Left lung (tissue), 4 donors: ENCODE measurements at regions not wholly inside any gene's neighbourhood (a gene's known extent, or its start where the extent isn't known, plus 50 kb on each side); places are given as distances from the start of the nearest gene placed in this dataset.

Experiments used
- ATAC-seq: fragments of 200-7000 bp; cut with Tn5 transposase; one replicate; pipeline ENCODE4 v1.9.1; 2020; ENCODE audit warnings: moderate library complexity
- DNase-seq, 4 donors: peaks; one replicate each; pipeline ENCODE4 v3.0.0-alpha.2; 2013 to 2020
- H3K27ac ChIP-seq, 2 donors: fragments of 200-600 bp; sonication (generic) in 1 of 2; one replicate each; pipeline versions ENCODE4 v1.5.0 to v1.8.0; 2020 to 2021
- H3K27me3 ChIP-seq, 2 donors: fragments of 200-600 bp; sonication (generic) in 1 of 2; one replicate each; pipeline versions ENCODE4 v1.5.0 to v1.8.0; 2020 to 2021
- H3K36me3 ChIP-seq, 2 donors: fragments of 200-600 bp; sonication (generic) in 1 of 2; one replicate each; pipeline versions ENCODE4 v1.5.0 to v1.8.0; 2020 to 2021
- H3K4me1 ChIP-seq, 2 donors: fragments of 200-600 bp; one replicate each; pipeline ENCODE4 v1.8.0; 2021
- H3K4me3 ChIP-seq, 2 donors: fragments of 200-600 bp; sonication (generic) in 1 of 2; one replicate each; pipeline versions ENCODE4 v1.5.0 to v1.8.0; 2020 to 2021; ENCODE audit warnings: mild to moderate bottlenecking in 1 of 2
- H3K9me3 ChIP-seq, 2 donors: fragments of 200-600 bp; sonication (generic) in 1 of 2; one replicate each; pipeline versions ENCODE4 v1.5.0 to v1.8.0; 2020 to 2021
- intact Hi-C, 2 donors: fragments of 100-400 bp; cut with DNase I; formaldehyde crosslinking; loops; one replicate each; pipeline versions ENCODE4 v1.11.2 to v1.14.2; 2022
- TF ChIP-seq, protein P1 (sequence below), 2 donors: fragments of 200-600 bp; sonication (generic) in 1 of 2; IDR thresholded peaks; one replicate each; pipeline versions ENCODE4 v1.5.0 to v1.8.0; 2021; ENCODE audit warnings: antibody characterized with exemption in 2 of 2
- donor health status: DM: no; HTN: yes; CAD: no.
- donor health status: DM: no; HTN: no; CAD: no.

DNA sequence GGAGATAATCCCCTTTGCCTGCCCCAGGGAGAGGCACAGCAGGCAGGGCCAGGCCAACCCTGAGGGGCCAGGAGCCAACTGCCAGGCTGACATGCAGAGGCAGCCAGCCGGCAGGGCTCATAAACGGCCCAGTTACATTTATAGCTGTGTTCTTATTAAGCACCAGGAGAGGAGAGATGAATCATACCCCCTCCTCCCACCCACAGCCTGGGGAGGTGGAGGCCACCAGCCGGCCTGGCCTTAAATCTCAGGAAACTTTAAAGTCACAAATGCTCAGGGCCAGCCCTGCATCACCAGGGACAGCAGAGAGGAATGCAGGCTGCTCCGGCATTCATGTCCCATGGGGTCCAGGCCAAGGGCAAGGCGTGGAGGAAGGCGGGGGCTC is 177.2 kb downstream of the TMEM132E start:
- no peak for ATAC-seq
- Histone ChIP-seq H3K27me3 (peaks cover 0 to 16% of the 10 kb centered on the region in 2 donors), H3K36me3 (no peaks in the 10 kb centered on the region), H3K27ac (no peak overlapping the region), H3K4me3 (no peak overlapping the region), H3K4me1 (no peaks in the 10 kb centered on the region), H3K9me3 (no peaks in the 10 kb centered on the region)
- DNase-seq, result no peak
- intact Hi-C loops, result no loop called here
- TF ChIP-seq, protein P1, sequence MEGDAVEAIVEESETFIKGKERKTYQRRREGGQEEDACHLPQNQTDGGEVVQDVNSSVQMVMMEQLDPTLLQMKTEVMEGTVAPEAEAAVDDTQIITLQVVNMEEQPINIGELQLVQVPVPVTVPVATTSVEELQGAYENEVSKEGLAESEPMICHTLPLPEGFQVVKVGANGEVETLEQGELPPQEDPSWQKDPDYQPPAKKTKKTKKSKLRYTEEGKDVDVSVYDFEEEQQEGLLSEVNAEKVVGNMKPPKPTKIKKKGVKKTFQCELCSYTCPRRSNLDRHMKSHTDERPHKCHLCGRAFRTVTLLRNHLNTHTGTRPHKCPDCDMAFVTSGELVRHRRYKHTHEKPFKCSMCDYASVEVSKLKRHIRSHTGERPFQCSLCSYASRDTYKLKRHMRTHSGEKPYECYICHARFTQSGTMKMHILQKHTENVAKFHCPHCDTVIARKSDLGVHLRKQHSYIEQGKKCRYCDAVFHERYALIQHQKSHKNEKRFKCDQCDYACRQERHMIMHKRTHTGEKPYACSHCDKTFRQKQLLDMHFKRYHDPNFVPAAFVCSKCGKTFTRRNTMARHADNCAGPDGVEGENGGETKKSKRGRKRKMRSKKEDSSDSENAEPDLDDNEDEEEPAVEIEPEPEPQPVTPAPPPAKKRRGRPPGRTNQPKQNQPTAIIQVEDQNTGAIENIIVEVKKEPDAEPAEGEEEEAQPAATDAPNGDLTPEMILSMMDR (IDR thresholded peaks at IDR 0.05), result no peak

DNA sequence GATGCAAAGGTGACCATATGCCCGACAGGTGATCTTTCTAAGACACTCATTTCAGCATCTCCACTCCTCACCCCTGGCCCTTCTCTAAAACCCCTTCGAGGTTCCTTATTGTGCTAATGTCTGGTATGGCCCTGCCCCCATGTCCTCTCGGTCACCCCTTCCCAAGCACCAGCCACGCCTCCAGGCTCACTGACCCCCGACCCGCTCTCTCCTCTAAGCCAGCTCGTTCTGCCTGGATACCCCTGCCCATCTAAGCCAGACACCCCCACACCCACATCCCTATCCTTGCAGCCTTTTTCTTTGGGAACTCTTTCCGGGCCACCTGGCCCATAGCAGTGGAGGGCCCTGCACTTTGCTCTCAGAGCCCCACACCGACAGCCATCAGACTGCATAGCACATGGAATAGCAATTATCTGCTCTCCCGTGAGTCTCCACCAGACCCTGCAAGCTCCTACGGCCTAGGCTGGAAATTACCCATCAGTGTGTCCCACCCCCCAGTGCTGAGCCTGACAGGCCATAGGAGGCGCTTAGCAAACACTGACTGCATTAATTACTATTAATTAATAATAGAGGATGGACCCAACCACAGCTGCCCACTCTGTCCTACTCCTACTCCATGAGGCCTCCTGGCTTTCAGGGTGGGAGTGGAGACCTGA is 176.7 kb downstream of the TMEM132E start:
- no peaks in the 10 kb centered on the region for H3K36me3 ChIP-seq
- no peak for DNase-seq
- intact Hi-C loops, result no loop called here
- H3K9me3 ChIP-seq, result no peaks in the 10 kb centered on the region
- no peaks in the 10 kb centered on the region for H3K4me1 ChIP-seq
- peaks cover 0 to 15% of the 10 kb centered on the region in 2 donors for H3K27me3 ChIP-seq
- TF ChIP-seq, protein P1 (IDR thresholded peaks at IDR 0.05), result no peak
- no peak for ATAC-seq
- H3K4me3 ChIP-seq, result no peak overlapping the region
- no peak overlapping the region for H3K27ac ChIP-seq

DNA sequence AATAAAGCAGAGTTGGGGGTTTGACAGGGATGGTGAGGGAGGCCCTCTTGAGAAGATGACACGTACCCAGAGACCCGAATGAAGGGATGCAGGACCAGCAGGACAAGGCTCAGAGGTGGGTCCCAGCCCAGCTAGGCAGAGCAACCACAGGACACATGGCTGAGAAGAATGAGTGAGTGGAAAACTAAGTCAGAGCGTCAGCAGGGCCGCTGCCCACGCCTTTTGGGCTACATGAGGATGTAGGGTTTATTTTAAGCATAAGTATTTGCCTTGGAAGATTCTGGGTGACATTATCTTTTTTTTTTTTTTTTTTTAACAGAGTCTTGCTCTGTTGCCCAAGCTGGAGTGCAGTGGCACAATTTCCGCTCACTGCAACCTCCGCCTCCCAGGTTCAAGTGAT is 176.0 kb downstream of the TMEM132E start:
- no peaks in the 10 kb centered on the region for H3K36me3 ChIP-seq
- H3K4me3 ChIP-seq, result no peak overlapping the region
- H3K4me1 ChIP-seq, result no peaks in the 10 kb centered on the region
- DNase-seq (no peak), ATAC-seq (no peak)
- H3K27ac ChIP-seq, result no peak overlapping the region
- no peaks in the 10 kb centered on the region for H3K9me3 ChIP-seq
- peaks cover 0 to 10% of the 10 kb centered on the region in 2 donors for H3K27me3 ChIP-seq
- TF ChIP-seq, protein P1 (IDR thresholded peaks at IDR 0.05), result no peak
- intact Hi-C loops, result no loop called here

DNA sequence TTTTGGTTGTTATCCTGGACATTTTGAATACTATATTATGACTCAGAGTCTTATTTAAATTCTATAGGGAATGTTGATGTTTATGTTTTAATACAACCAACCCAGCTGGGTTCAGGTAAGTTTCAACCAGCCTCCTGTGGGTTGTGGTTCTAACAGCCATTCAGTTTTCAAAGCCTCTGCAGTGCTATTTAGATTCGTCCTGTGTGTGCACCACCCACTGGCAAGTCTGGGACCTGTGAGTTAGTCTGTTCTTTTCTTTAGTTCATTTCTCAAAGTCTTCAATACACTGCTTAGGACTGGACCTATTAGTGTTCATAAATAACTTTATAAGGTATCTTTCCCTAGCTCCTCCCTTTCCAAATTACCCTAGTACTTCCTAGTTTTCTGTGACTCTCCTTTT is 170.6 kb downstream of the TMEM132E start:
- no peaks in the 10 kb centered on the region for H3K4me1 ChIP-seq
- no peaks in the 10 kb centered on the region for H3K27me3 ChIP-seq
- ATAC-seq, result no peak
- no peaks in the 10 kb centered on the region for H3K9me3 ChIP-seq
- no peaks in the 10 kb centered on the region for H3K36me3 ChIP-seq
- H3K27ac ChIP-seq, result no peak overlapping the region
- TF ChIP-seq, protein P1 (IDR thresholded peaks at IDR 0.05), result no peak
- no peak for DNase-seq
- intact Hi-C loops, result no loop called here
- H3K4me3 ChIP-seq, result no peak overlapping the region

DNA sequence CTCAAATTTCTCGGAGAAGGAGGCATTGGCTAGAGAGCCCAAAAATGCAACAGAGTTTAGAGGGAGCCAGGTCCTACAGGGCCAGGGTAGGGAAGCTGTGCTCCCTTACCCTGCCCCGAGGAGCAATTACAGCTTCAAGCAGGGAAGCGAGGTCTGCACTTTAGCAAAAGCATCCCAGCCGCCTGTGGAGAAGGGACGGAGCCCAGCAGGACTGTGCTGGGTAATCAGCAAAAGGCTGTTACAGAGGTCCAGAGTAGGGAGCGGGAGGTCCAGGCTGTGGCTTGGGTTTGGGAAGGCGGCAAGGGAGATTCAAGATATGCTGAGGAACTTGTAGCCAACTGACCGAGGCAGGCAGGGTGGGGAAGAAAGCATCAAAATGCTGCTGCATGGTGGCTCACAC is 162.6 kb downstream of the TMEM132E start:
- H3K27me3 ChIP-seq, result peaks cover 0 to 23% of the 10 kb centered on the region in 2 donors
- intact Hi-C loops, result no loop called here
- H3K4me1 ChIP-seq, result no peaks in the 10 kb centered on the region
- no peaks in the 10 kb centered on the region for H3K9me3 ChIP-seq
- TF ChIP-seq, protein P1 (IDR thresholded peaks at IDR 0.05), result no peak
- no peak overlapping the region for H3K27ac ChIP-seq
- ATAC-seq (no peak), DNase-seq (no peak)
- H3K4me3 ChIP-seq, result no peak overlapping the region
- no peaks in the 10 kb centered on the region for H3K36me3 ChIP-seq
